H9 (cell line): ENCODE measurements at regions not wholly inside any gene's neighbourhood (a gene's known extent, or its start where the extent isn't known, plus 50 kb on each side); places are given as distances from the start of the nearest gene placed in this dataset.

Experiments
- DNase-seq: peaks from one replicate; pipeline ENCODE4 v3.0.0-alpha.2; 2017
- H2AFZ ChIP-seq: one replicate; pipeline ENCODE4 v1.6.1; 2013; ENCODE audit warnings: mild to moderate bottlenecking, low read length, control low read depth, moderate library complexity
- H2AK5ac ChIP-seq: 2 replicates; pipeline ENCODE4 v1.6.1; 2013; ENCODE audit warnings: low read length, control low read depth, mixed read lengths; ENCODE audit not compliant: insufficient read length
- H2BK120ac ChIP-seq: one replicate; pipeline ENCODE4 v1.6.1; 2013; ENCODE audit warnings: low read depth, mild to moderate bottlenecking, low read length, control low read depth, inconsistent platforms; ENCODE audit not compliant: poor library complexity, severe bottlenecking
- H2BK12ac ChIP-seq: 2 replicates; pipeline ENCODE4 v1.6.1; 2013; ENCODE audit warnings: low read length, control low read depth, mixed read lengths, low read depth; ENCODE audit not compliant: insufficient read length
- H2BK15ac ChIP-seq: 2 replicates; pipeline ENCODE4 v1.6.1; 2013; ENCODE audit warnings: low read depth, low read length, control low read depth
- H2BK20ac ChIP-seq: one replicate; pipeline ENCODE4 v1.6.1; 2013; ENCODE audit warnings: low read depth, mild to moderate bottlenecking, low read length, control low read depth, inconsistent platforms; ENCODE audit not compliant: poor library complexity, severe bottlenecking
- H2BK5ac ChIP-seq: 2 replicates; pipeline ENCODE4 v1.6.1; 2013; ENCODE audit warnings: low read length, control low read depth, mixed read lengths; ENCODE audit not compliant: insufficient read length
- H3K14ac ChIP-seq: 2 replicates; pipeline ENCODE4 v1.6.1; 2013; ENCODE audit warnings: low read length, control low read depth; ENCODE audit not compliant: insufficient read depth
- H3K18ac ChIP-seq: 2 replicates; pipeline ENCODE4 v1.6.1; 2013; ENCODE audit warnings: low read depth, mild to moderate bottlenecking, mixed read lengths, low read length, control low read depth; ENCODE audit not compliant: insufficient read length
- H3K23ac ChIP-seq: 2 replicates; pipeline ENCODE4 v1.6.1; 2013; ENCODE audit warnings: low read length, control low read depth, mixed read lengths, low read depth; ENCODE audit not compliant: insufficient read length
- H3K23me2 ChIP-seq: 2 replicates; pipeline ENCODE4 v1.6.1; 2013; ENCODE audit warnings: low read depth, mild to moderate bottlenecking, mixed read lengths, low read length, control low read depth; ENCODE audit not compliant: insufficient read length, poor library complexity, severe bottlenecking
- H3K27ac ChIP-seq: 2 replicates; pipeline ENCODE4 v1.5.1; 2013; ENCODE audit warnings: low read length, control low read depth, mixed read lengths, low read depth; ENCODE audit not compliant: insufficient read length
- H3K27me3 ChIP-seq: 2 replicates; pipeline ENCODE4 v1.6.1; 2013; ENCODE audit warnings: low read length, control low read depth, inconsistent platforms; ENCODE audit not compliant: insufficient read depth
- H3K4ac ChIP-seq: 2 replicates; pipeline ENCODE4 v1.6.1; 2013; ENCODE audit warnings: low read depth, mild to moderate bottlenecking, control low read depth, inconsistent platforms, low read length, moderate library complexity
- H3K4me1 ChIP-seq: 2 replicates; pipeline ENCODE4 v1.6.1; 2013; ENCODE audit warnings: low read length, control low read depth, inconsistent platforms; ENCODE audit not compliant: insufficient read depth
- H3K4me2 ChIP-seq: 2 replicates; pipeline ENCODE4 v1.6.1; 2013; ENCODE audit warnings: low read length, control low read depth, mixed read lengths; ENCODE audit not compliant: insufficient read length, insufficient read depth
- H3K56ac ChIP-seq: 2 replicates; pipeline ENCODE4 v1.6.1; 2013; ENCODE audit warnings: low read depth, mild to moderate bottlenecking, mixed read lengths, low read length, control low read depth; ENCODE audit not compliant: insufficient read length
- H3K79me1 ChIP-seq: 2 replicates; pipeline ENCODE4 v1.6.1; 2013; ENCODE audit warnings: low read depth, mild to moderate bottlenecking, moderate library complexity, low read length, control low read depth, inconsistent platforms; ENCODE audit not compliant: insufficient read depth, poor library complexity, severe bottlenecking
- H3K79me2 ChIP-seq: 2 replicates; pipeline ENCODE4 v1.6.1; 2013; ENCODE audit warnings: low read length, control low read depth, inconsistent platforms; ENCODE audit not compliant: insufficient read depth
- H3K9ac ChIP-seq: 2 replicates; pipeline ENCODE4 v1.6.1; 2013; ENCODE audit warnings: low read length, control low read depth, mixed read lengths; ENCODE audit not compliant: insufficient read length; ENCODE audit errors: extremely low read depth
- H3K9me3 ChIP-seq: one replicate; pipeline ENCODE4 v1.6.1; 2013; ENCODE audit warnings: low read depth, low read length, inconsistent platforms; ENCODE audit not compliant: control insufficient read depth
- H3T11ph ChIP-seq: one replicate; pipeline ENCODE4 v1.6.1; 2013; ENCODE audit warnings: mild to moderate bottlenecking, low read length, control low read depth, inconsistent platforms
- H4K20me1 ChIP-seq: one replicate; pipeline ENCODE4 v1.6.1; 2013; ENCODE audit not compliant: control insufficient read depth, insufficient read length, insufficient read depth
- H4K5ac ChIP-seq: 2 replicates; pipeline ENCODE4 v1.6.1; 2013; ENCODE audit warnings: low read depth, mild to moderate bottlenecking, mixed read lengths, low read length, control low read depth; ENCODE audit not compliant: insufficient read length
- H4K8ac ChIP-seq: replicated peaks from 2 replicates; pipeline ENCODE4 v1.6.1; 2013; ENCODE audit warnings: low read length, control low read depth, mixed read lengths, low read depth; ENCODE audit not compliant: insufficient read length
- H4K91ac ChIP-seq: 2 replicates; pipeline ENCODE4 v1.6.1; 2013; ENCODE audit warnings: low read depth, mild to moderate bottlenecking, moderate library complexity, mixed read lengths, low read length, control low read depth; ENCODE audit not compliant: insufficient read length
- H3K27ac Mint-ChIP-seq, 3 experiments: 2 replicates in 2 of 3; 3 replicates in 1 of 3; pipeline ENCODE4 v1.8.0; 2020 to 2021; ENCODE audit warnings: mixed read lengths in 3 of 3, mild to moderate bottlenecking in 1 of 3, moderate library complexity in 1 of 3
- H3K27me3 Mint-ChIP-seq: 2 replicates; pipeline ENCODE4 v1.8.0; 2021; ENCODE audit warnings: low read depth, mild to moderate bottlenecking, moderate library complexity, mixed read lengths
- H3K36me3 Mint-ChIP-seq, 3 experiments: 2 replicates in 2 of 3; 3 replicates in 1 of 3; pipeline ENCODE4 v1.8.0; 2020 to 2021; ENCODE audit warnings: low read depth in 3 of 3, mixed read lengths in 3 of 3; ENCODE audit not compliant: insufficient read depth in 1 of 3
- H3K4me1 Mint-ChIP-seq, 2 experiments: 2 replicates each; pipeline ENCODE4 v1.8.0; 2020; ENCODE audit warnings: mixed read lengths in 2 of 2
- H3K4me3 Mint-ChIP-seq, 2 experiments: 2 replicates in 1 of 2; 3 replicates in 1 of 2; pipeline ENCODE4 v1.8.0; 2020 to 2021; ENCODE audit warnings: mild to moderate bottlenecking in 2 of 2, mixed read lengths in 2 of 2, moderate library complexity in 1 of 2
- H3K9me3 Mint-ChIP-seq, 2 experiments: 2 replicates in 1 of 2; 3 replicates in 1 of 2; pipeline ENCODE4 v1.8.0; 2020; ENCODE audit warnings: mild to moderate bottlenecking in 2 of 2, mixed read lengths in 2 of 2, moderate library complexity in 1 of 2
- WGBS: extraction: QIAGEN DNeasy Blood & Tissue Kit; methylation state at CpG from one replicate; pipeline ENCODE4 v1.1.7; 2013; ENCODE audit warnings: missing lambda C conversion rate, low lambda C conversion rate, mixed read lengths; ENCODE audit not compliant: insufficient read length; ENCODE audit errors: extremely low coverage; 5-methylcytosine and 5-hydroxymethylcytosine counted together
- TF ChIP-seq, protein P1 (sequence below): fragments of 200-600 bp; sonication (generic); conservative IDR thresholded peaks from 3 replicates; pipeline ENCODE4 v1.8.0; 2021; ENCODE audit warnings: antibody characterized with exemption, mild to moderate bottlenecking

- Histone ChIP-seq H3T11ph (no peak overlapping the region), H4K5ac (no peak overlapping the region), H3K56ac (no peak overlapping the region), H3K27ac (no peak overlapping the region), H2BK5ac (no peak overlapping the region), H3K27me3 (no peaks in the 10 kb centered on the region), H3K4me2 (no peak overlapping the region), H3K9me3 (no peaks in the 10 kb centered on the region), H3K9ac (no peak overlapping the region), H3K79me2 (no peaks in the 10 kb centered on the region), H2AFZ (no peak overlapping the region), H3K18ac (no peak overlapping the region), H3K4me1 (no peaks in the 10 kb centered on the region; the same call in 1 of the 2 replicates), H2BK12ac (no peak overlapping the region), H2BK20ac (no peak overlapping the region), H3K14ac (no peak overlapping the region), H4K8ac (no peak overlapping the region), H2AK5ac (no peak overlapping the region), H3K4ac (no peak overlapping the region), H2BK120ac (no peak overlapping the region), H3K23me2 (no peaks in the 10 kb centered on the region), H4K91ac (no peak overlapping the region), H4K20me1 (no peaks in the 10 kb centered on the region), H3K79me1 (no peaks in the 10 kb centered on the region), H2BK15ac (no peak overlapping the region), H3K23ac (no peak overlapping the region)
- H3K27ac Mint-ChIP-seq: peak overlapping the region in 2 of 3 experiments; percentile 7 to 73; a peak in 2 of 7 replicates
- peaks cover 29 to 35% of the 10 kb centered on the region in 2 experiments for H3K4me1 Mint-ChIP-seq
- no CpG with 5 or more reads among the region's 4 CpGs for WGBS
- H3K36me3 Mint-ChIP-seq: no peaks in the 10 kb centered on the region
- DNase-seq: no peak
- no peaks in the 10 kb centered on the region; the same call in 1 of the 2 replicates for H3K27me3 Mint-ChIP-seq
- no peak overlapping the region for H3K4me3 Mint-ChIP-seq
- H3K9me3 Mint-ChIP-seq: no peaks in the 10 kb centered on the region
- TF ChIP-seq, protein P1, sequence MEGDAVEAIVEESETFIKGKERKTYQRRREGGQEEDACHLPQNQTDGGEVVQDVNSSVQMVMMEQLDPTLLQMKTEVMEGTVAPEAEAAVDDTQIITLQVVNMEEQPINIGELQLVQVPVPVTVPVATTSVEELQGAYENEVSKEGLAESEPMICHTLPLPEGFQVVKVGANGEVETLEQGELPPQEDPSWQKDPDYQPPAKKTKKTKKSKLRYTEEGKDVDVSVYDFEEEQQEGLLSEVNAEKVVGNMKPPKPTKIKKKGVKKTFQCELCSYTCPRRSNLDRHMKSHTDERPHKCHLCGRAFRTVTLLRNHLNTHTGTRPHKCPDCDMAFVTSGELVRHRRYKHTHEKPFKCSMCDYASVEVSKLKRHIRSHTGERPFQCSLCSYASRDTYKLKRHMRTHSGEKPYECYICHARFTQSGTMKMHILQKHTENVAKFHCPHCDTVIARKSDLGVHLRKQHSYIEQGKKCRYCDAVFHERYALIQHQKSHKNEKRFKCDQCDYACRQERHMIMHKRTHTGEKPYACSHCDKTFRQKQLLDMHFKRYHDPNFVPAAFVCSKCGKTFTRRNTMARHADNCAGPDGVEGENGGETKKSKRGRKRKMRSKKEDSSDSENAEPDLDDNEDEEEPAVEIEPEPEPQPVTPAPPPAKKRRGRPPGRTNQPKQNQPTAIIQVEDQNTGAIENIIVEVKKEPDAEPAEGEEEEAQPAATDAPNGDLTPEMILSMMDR: no peak
Observed at GRCh38 chr7:130922206-130923112, 188.5 kb upstream of the KLF14 start.
